Stomach (tissue), 8 donors: ENCODE measurements at regions not wholly inside any gene's neighbourhood (a gene's known extent, or its start where the extent isn't known, plus 50 kb on each side); places are given as distances from the start of the nearest gene placed in this dataset.
"Not testable (repeated sequence)": the region's sequence is repeated elsewhere in the genome, so short reads cannot be mapped to it uniquely, and the experiment has no call there.

Source experiments
- DNase-seq, 2 donors: peaks; one replicate each; pipeline versions ENCODE4 v3.0.0 to v3.0.0-alpha.2; 2013 to 2019
- H3K27ac ChIP-seq, 5 donors: fragments of 200-600 bp in 4 of 5; sonication (generic) in 4 of 5; one replicate each; pipeline ENCODE4 v1.5.1; 2013 to 2019; ENCODE audit warnings: mild to moderate bottlenecking in 1 of 5, moderate library complexity in 1 of 5
- H3K27me3 ChIP-seq, 3 donors: fragments of 200-600 bp; sonication (generic); one replicate each; pipeline ENCODE4 v1.5.1; 2017 to 2019; ENCODE audit warnings: mixed run types in 1 of 3
- H3K36me3 ChIP-seq, 4 donors: fragments of 200-600 bp; sonication (generic); 1 replicate in 3 of 4; 2 replicates in 1 of 4; pipeline ENCODE4 v1.5.1; 2016 to 2019
- H3K4me1 ChIP-seq, 4 donors: fragments of 200-600 bp; sonication (generic); one replicate each; pipeline ENCODE4 v1.5.1; 2016 to 2019
- H3K4me3 ChIP-seq, 4 donors: fragments of 200-600 bp; sonication (generic) in 3 of 4; one replicate each; pipeline ENCODE4 v1.5.1; 2016 to 2019; ENCODE audit warnings: mild to moderate bottlenecking in 1 of 4
- H3K9me3 ChIP-seq, 4 donors: fragments of 200-600 bp; sonication (generic); one replicate each; pipeline ENCODE4 v1.5.1; 2016 to 2019
- CTCF ChIP-seq, 7 experiments: fragments of 450-650 bp in 4 of 7; fragments of 200-600 bp in 3 of 7; sonication (generic) in 3 of 7; IDR thresholded peaks; one replicate each; pipeline ENCODE4 v1.5.1; 2016 to 2019; ENCODE audit warnings: antibody characterized with exemption in 7 of 7, control low read depth in 2 of 7, mild to moderate bottlenecking in 1 of 7
- EP300 ChIP-seq: sonication (generic); formaldehyde crosslinking; IDR thresholded peaks from one replicate; pipeline ENCODE4 v1.6.1; 2017; ENCODE audit warnings: antibody characterized with exemption
- POLR2A ChIP-seq, 4 donors: fragments of 450-650 bp; IDR thresholded peaks; one replicate each; pipeline ENCODE4 v1.6.1; 2016; ENCODE audit warnings: antibody characterized with exemption in 4 of 4, control low read depth in 2 of 4, mild to moderate bottlenecking in 1 of 4, moderate library complexity in 1 of 4
- POLR2AphosphoS5 ChIP-seq, 3 donors: sonication (generic); formaldehyde crosslinking; IDR thresholded peaks; one replicate each; pipeline ENCODE4 v1.6.1; 2016; ENCODE audit warnings: antibody characterized with exemption in 3 of 3
- WGBS, 5 donors: extraction: QIAGEN DNeasy Blood & Tissue Kit in 3 of 5; methylation state at CpG; one replicate each; pipeline versions ENCODE4 v1.1.5 to v1.1.7; 2013 to 2018; 5-methylcytosine and 5-hydroxymethylcytosine counted together
- intact Hi-C: fragments of 100-400 bp; cut with DNase I; formaldehyde crosslinking; loops from one replicate; pipeline ENCODE4 v1.15.1; 2023; ENCODE audit warnings: low total_unique reads
- donor health status: healthy with polysubstance abuse.
- donor health status: Bipolar disorder and iron deficiency.
- donor health status: healthy.

GRCh38 chr4:131339137-131339536 is 1810.0 kb upstream of the PCDH10 start:
- WGBS, 5 donors = 67 to 86% (median 71%) methylated on average over 2 of the region's 2 CpGs
- no peaks in the 10 kb centered on the region for H3K36me3 ChIP-seq
- H3K27ac ChIP-seq = no peak overlapping the region
- no peak for TF ChIP-seq EP300
- no peak overlapping the region for H3K4me3 ChIP-seq
- intact Hi-C loops = no loop called here
- no peaks in the 10 kb centered on the region for H3K9me3 ChIP-seq
- H3K4me1 ChIP-seq = no peaks in the 10 kb centered on the region
- H3K27me3 ChIP-seq = no peaks in the 10 kb centered on the region
- DNase-seq = no peak

- no peak for TF ChIP-seq POLR2AphosphoS5 (IDR thresholded peaks at IDR 0.05)
- TF ChIP-seq EP300 = no peak
- TF ChIP-seq POLR2A (IDR thresholded peaks at IDR 0.05) = no peak
- TF ChIP-seq CTCF (IDR thresholded peaks at IDR 0.05) = no peak
- H3K4me1 ChIP-seq = no peaks in the 10 kb centered on the region
- no peak overlapping the region for H3K4me3 ChIP-seq
- H3K9me3 ChIP-seq = no peaks in the 10 kb centered on the region
- WGBS, 5 donors = 62 to 81% (median 67%) methylated on average over 2 of the region's 2 CpGs
- no peak overlapping the region for H3K27ac ChIP-seq
- no peak for DNase-seq
- no peaks in the 10 kb centered on the region for H3K36me3 ChIP-seq
- H3K27me3 ChIP-seq = no peaks in the 10 kb centered on the region
- intact Hi-C loops = no loop called here
These were observed 1804.3 kb upstream of the PCDH10 start for GRCh38 chr4:131344761-131345160.

- Histone ChIP-seq H3K4me1 (no peaks in the 10 kb centered on the region), H3K27ac (no peak overlapping the region), H3K4me3 (no peak overlapping the region), H3K27me3 (no peaks in the 10 kb centered on the region), H3K9me3 (no peaks in the 10 kb centered on the region), H3K36me3 (no peaks in the 10 kb centered on the region)
- WGBS, 5 donors = 26 to 43% (median 31%) methylated on average over 2 of the region's 2 CpGs
- intact Hi-C loops = no loop called here
- no peak for TF ChIP-seq EP300
- TF ChIP-seq POLR2AphosphoS5 (IDR thresholded peaks at IDR 0.05) = no peak
- no peak for TF ChIP-seq CTCF (IDR thresholded peaks at IDR 0.05)
- TF ChIP-seq POLR2A (IDR thresholded peaks at IDR 0.05) = no peak
- DNase-seq = no peak
These were observed 1801.3 kb upstream of the PCDH10 start for GRCh38 chr4:131347816-131348215.

GRCh38 chr4:131348263-131348662 is 1800.8 kb upstream of the PCDH10 start:
- Histone ChIP-seq H3K4me1 (no peaks in the 10 kb centered on the region), H3K36me3 (no peaks in the 10 kb centered on the region), H3K9me3 (no peaks in the 10 kb centered on the region), H3K4me3 (no peak overlapping the region), H3K27ac (no peak overlapping the region), H3K27me3 (no peaks in the 10 kb centered on the region)
- DNase-seq = no peak
- intact Hi-C loops = no loop called here
- TF ChIP-seq POLR2AphosphoS5 (IDR thresholded peaks at IDR 0.05) (no peak), POLR2A (IDR thresholded peaks at IDR 0.05) (no peak), CTCF (IDR thresholded peaks at IDR 0.05) (no peak), EP300 (no peak)
- 41 to 60% (median 43%) methylated on average over 2 of the region's 2 CpGs for WGBS, 5 donors

GRCh38 chr4:131352371-131352770 is 1796.7 kb upstream of the PCDH10 start:
- H3K9me3 ChIP-seq, H3K4me1 ChIP-seq, H3K36me3 ChIP-seq, H3K4me3 ChIP-seq, H3K27ac ChIP-seq, DNase-seq, H3K27me3 ChIP-seq, intact Hi-C loops: not testable (repeated sequence)
- WGBS, 5 donors = 94 to 97% (median 96%) methylated on average over 17 to 19 of the region's 19 CpGs

- WGBS, 5 donors = 49 to 65% (median 54%) methylated on average over 3 of the region's 3 CpGs
- TF ChIP-seq POLR2AphosphoS5 (IDR thresholded peaks at IDR 0.05) (no peak), EP300 (no peak), CTCF (IDR thresholded peaks at IDR 0.05) (no peak), POLR2A (IDR thresholded peaks at IDR 0.05) (no peak)
- H3K4me3 ChIP-seq = no peak overlapping the region
- H3K9me3 ChIP-seq = no peaks in the 10 kb centered on the region
- DNase-seq = no peak
- intact Hi-C loops = no loop called here
- no peaks in the 10 kb centered on the region for H3K36me3 ChIP-seq
- no peak overlapping the region for H3K27ac ChIP-seq
- H3K4me1 ChIP-seq = no peaks in the 10 kb centered on the region
- H3K27me3 ChIP-seq = no peaks in the 10 kb centered on the region
These were observed 1782.4 kb upstream of the PCDH10 start for GRCh38 chr4:131366714-131367113.
